ENCODE measurements at regions not wholly inside any gene's neighbourhood (a gene's known extent, or its start where the extent isn't known, plus 50 kb on each side); places are given as distances from the start of the nearest gene placed in this dataset.

DNA sequence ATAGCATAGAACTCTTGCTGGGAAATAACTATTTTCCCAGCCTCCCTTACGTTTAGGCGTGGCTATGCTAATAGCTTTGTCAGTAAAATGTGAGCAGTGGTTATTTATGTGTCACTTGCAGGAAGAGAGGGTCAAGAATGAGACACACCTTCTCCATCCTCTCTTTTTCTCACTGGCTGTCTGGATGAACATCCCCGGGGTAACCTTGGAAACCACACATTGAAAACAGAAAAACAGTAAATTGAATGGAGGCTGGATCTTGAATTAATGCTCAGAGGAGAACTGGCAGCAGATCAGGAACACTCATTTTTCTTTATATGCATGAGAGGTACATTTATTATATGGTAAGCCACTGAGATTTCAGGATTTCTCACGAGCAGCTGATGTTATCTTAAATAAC is 127.6 kb downstream of the DNAJB9 start:
- no peaks in the 10 kb centered on the region for H3K27me3 ChIP-seq (ENCODE audit: insufficient read depth, insufficient read length)
- no peak for TF ChIP-seq ZNF274 (IDR thresholded peaks at IDR 0.05; ENCODE audit: low read depth, low read length)
- TF ChIP-seq YY1 (IDR thresholded peaks at IDR 0.05; ENCODE audit: insufficient read depth, insufficient read length) = no peak
- no peak for TF ChIP-seq SUZ12 (IDR thresholded peaks at IDR 0.05; ENCODE audit: extremely low read depth, insufficient read depth, insufficient read length)

DNA sequence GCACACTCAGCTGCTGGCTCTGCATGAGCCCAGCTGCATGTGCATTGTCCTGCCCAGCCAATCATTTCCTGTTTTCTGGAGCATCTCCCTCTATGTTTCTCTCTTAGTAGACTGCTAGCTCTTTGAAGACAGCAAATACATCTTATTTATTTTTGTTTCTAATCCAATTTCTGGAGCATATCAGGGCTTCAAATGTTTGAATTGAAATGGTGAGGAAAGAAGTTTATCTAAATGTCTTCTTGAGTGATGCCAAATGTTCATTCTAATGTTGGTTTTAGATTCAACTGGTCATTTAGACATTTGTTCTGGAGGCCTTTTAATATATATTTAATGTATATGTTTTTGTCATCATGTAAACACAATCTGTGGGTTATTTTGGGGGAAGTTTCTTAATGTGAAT is 141.9 kb downstream of the DNAJB9 start:
- DNase-seq (ENCODE audit: low read depth, low spot score) = no peak
- Histone ChIP-seq H3K9me3 (ENCODE audit: insufficient read depth, low read length) (no peaks in the 10 kb centered on the region), H3K4me3 (ENCODE audit: insufficient read length, low read depth) (no peak overlapping the region), H3K4me1 (ENCODE audit: insufficient read depth, insufficient read length) (no peaks in the 10 kb centered on the region), H3K9ac (ENCODE audit: insufficient read length, low read depth) (no peak overlapping the region), H3K27me3 (ENCODE audit: insufficient read depth, insufficient read length) (no peaks in the 10 kb centered on the region), H3K36me3 (ENCODE audit: insufficient read depth, insufficient read length, low read length) (no peaks in the 10 kb centered on the region)
- TF ChIP-seq YY1 (IDR thresholded peaks at IDR 0.05; ENCODE audit: insufficient read depth, insufficient read length) = no peak
- TF ChIP-seq SUZ12 (IDR thresholded peaks at IDR 0.05; ENCODE audit: extremely low read depth, insufficient read depth, insufficient read length) = no peak
- no peak for TF ChIP-seq ZNF274 (IDR thresholded peaks at IDR 0.05; ENCODE audit: low read depth, low read length)

More for the DNA sequence above, 127.6 kb downstream of the DNAJB9 start:
- Histone ChIP-seq H3K9me3 (ENCODE audit: insufficient read depth, low read length) (no peaks in the 10 kb centered on the region), H3K9ac (ENCODE audit: insufficient read length, low read depth) (no peak overlapping the region), H3K36me3 (ENCODE audit: insufficient read depth, insufficient read length, low read length) (no peaks in the 10 kb centered on the region), H3K4me1 (ENCODE audit: insufficient read depth, insufficient read length) (no peaks in the 10 kb centered on the region), H3K4me3 (ENCODE audit: insufficient read length, low read depth) (no peak overlapping the region)
- DNase-seq (ENCODE audit: low read depth, low spot score) = no peak

DNA sequence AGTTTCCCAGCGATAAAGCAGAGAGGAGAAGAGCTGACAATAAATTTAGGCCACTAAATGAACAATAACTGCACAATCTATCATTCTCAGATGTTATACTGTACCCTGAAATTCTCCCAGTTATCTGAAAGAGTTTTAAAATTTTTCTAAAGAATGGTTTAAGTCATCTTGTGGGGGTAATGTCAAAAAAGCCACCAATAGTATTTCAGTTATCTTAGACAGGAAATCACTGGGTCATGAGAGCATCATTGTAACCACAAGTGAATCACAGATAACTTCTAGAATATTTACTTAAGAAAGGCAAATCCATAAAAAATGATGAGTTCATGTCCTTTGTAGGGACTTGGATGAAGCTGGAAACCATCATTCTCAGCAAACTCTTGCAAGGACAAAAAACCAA is 147.1 kb downstream of the DNAJB9 start:
- H3K9ac ChIP-seq (ENCODE audit: insufficient read length, low read depth) = no peak overlapping the region

DNA sequence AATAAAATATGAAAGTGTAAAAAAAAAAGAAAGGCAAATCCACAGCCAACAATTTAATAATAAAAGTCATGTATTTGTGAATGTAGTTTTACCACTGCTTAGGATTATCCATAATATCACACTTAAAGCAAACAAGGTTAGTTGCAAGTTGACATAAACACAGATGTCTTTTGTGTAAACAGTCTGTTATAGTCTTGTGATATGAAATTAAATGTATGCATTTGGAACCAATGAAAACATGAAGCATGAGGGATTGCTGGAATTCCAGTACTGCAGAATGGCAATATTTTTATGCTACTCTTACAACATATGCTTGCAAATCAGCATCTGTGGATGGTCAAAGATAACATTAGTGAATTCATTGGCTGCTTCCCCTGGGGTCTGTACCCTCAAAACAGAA is 148.1 kb downstream of the DNAJB9 start:
- H3K27me3 ChIP-seq (ENCODE audit: insufficient read depth, insufficient read length) = no peaks in the 10 kb centered on the region
- no peaks in the 10 kb centered on the region for H3K4me1 ChIP-seq (ENCODE audit: insufficient read depth, insufficient read length)
- no peak overlapping the region for H3K4me3 ChIP-seq (ENCODE audit: insufficient read length, low read depth)
- no peaks in the 10 kb centered on the region for H3K9me3 ChIP-seq (ENCODE audit: insufficient read depth, low read length)
- TF ChIP-seq SUZ12 (IDR thresholded peaks at IDR 0.05; ENCODE audit: extremely low read depth, insufficient read depth, insufficient read length) = no peak
- no peak for TF ChIP-seq ZNF274 (IDR thresholded peaks at IDR 0.05; ENCODE audit: low read depth, low read length)
- TF ChIP-seq YY1 (IDR thresholded peaks at IDR 0.05; ENCODE audit: insufficient read depth, insufficient read length) = no peak
- no peak overlapping the region for H3K9ac ChIP-seq (ENCODE audit: insufficient read length, low read depth)
- no peak for DNase-seq (ENCODE audit: low read depth, low spot score)
- H3K36me3 ChIP-seq (ENCODE audit: insufficient read depth, insufficient read length, low read length) = no peaks in the 10 kb centered on the region

More for the DNA sequence above, 147.1 kb downstream of the DNAJB9 start:
- H3K4me3 ChIP-seq (ENCODE audit: insufficient read length, low read depth) = no peak overlapping the region
- H3K9me3 ChIP-seq (ENCODE audit: insufficient read depth, low read length) = no peaks in the 10 kb centered on the region
- no peak for DNase-seq (ENCODE audit: low read depth, low spot score)
- no peaks in the 10 kb centered on the region for H3K27me3 ChIP-seq (ENCODE audit: insufficient read depth, insufficient read length)
- TF ChIP-seq YY1 (IDR thresholded peaks at IDR 0.05; ENCODE audit: insufficient read depth, insufficient read length) = no peak
- no peak for TF ChIP-seq ZNF274 (IDR thresholded peaks at IDR 0.05; ENCODE audit: low read depth, low read length)
- no peak for TF ChIP-seq SUZ12 (IDR thresholded peaks at IDR 0.05; ENCODE audit: extremely low read depth, insufficient read depth, insufficient read length)
- no peaks in the 10 kb centered on the region for H3K36me3 ChIP-seq (ENCODE audit: insufficient read depth, insufficient read length, low read length)
- no peaks in the 10 kb centered on the region for H3K4me1 ChIP-seq (ENCODE audit: insufficient read depth, insufficient read length)

DNA sequence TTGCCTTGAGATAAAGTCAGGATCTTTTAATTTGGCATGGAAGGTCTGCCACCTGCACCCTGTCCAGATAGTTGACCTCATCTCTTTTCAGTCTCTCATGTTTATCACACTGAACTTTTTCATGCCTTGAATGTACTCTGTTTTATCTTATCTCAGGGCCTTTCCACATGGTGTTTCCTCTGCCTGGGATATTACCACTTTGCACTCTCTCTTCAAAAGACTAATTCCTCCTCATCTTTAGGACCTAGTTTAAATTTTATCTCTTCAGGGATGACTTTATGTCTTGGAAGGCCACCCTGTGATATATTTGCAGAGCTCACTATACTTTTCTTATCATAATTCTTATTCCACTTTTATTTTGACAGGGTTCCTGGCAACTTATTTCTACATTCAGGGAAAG is 150.0 kb downstream of the DNAJB9 start:
- Histone ChIP-seq H3K36me3 (ENCODE audit: insufficient read depth, insufficient read length, low read length) (no peaks in the 10 kb centered on the region), H3K27me3 (ENCODE audit: insufficient read depth, insufficient read length) (no peaks in the 10 kb centered on the region), H3K4me1 (ENCODE audit: insufficient read depth, insufficient read length) (no peaks in the 10 kb centered on the region), H3K9me3 (ENCODE audit: insufficient read depth, low read length) (no peaks in the 10 kb centered on the region), H3K4me3 (ENCODE audit: insufficient read length, low read depth) (no peak overlapping the region), H3K9ac (ENCODE audit: insufficient read length, low read depth) (no peak overlapping the region)
- DNase-seq (ENCODE audit: low read depth, low spot score) = no peak
- no peak for TF ChIP-seq ZNF274 (IDR thresholded peaks at IDR 0.05; ENCODE audit: low read depth, low read length)
- no peak for TF ChIP-seq SUZ12 (IDR thresholded peaks at IDR 0.05; ENCODE audit: extremely low read depth, insufficient read depth, insufficient read length)
- TF ChIP-seq YY1 (IDR thresholded peaks at IDR 0.05; ENCODE audit: insufficient read depth, insufficient read length) = no peak

DNA sequence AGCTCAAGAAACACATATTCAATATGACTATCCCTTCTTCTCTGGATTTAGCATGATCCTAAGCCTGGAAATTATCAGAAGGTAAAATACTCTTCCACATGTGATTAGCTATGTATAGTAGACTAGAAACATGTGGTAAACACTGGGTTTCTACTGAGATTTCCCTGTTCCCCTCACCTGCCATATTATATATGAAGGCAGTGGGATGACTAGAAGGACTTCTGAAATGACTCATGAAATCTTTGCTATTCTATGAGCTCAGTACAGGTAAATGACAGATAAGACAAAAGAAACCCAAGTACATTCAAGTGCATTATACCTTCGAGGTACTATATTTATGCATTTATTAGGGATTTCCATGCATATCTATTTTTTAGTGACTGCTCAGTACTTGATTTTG is 152.9 kb downstream of the DNAJB9 start:
- Histone ChIP-seq H3K4me3 (ENCODE audit: insufficient read length, low read depth) (no peak overlapping the region), H3K4me1 (ENCODE audit: insufficient read depth, insufficient read length) (no peaks in the 10 kb centered on the region), H3K9ac (ENCODE audit: insufficient read length, low read depth) (no peak overlapping the region), H3K36me3 (ENCODE audit: insufficient read depth, insufficient read length, low read length) (no peaks in the 10 kb centered on the region), H3K9me3 (ENCODE audit: insufficient read depth, low read length) (no peaks in the 10 kb centered on the region), H3K27me3 (ENCODE audit: insufficient read depth, insufficient read length) (no peaks in the 10 kb centered on the region)
- no peak for DNase-seq (ENCODE audit: low read depth, low spot score)
- TF ChIP-seq ZNF274 (IDR thresholded peaks at IDR 0.05; ENCODE audit: low read depth, low read length) (no peak), YY1 (IDR thresholded peaks at IDR 0.05; ENCODE audit: insufficient read depth, insufficient read length) (no peak), SUZ12 (IDR thresholded peaks at IDR 0.05; ENCODE audit: extremely low read depth, insufficient read depth, insufficient read length) (no peak)

DNA sequence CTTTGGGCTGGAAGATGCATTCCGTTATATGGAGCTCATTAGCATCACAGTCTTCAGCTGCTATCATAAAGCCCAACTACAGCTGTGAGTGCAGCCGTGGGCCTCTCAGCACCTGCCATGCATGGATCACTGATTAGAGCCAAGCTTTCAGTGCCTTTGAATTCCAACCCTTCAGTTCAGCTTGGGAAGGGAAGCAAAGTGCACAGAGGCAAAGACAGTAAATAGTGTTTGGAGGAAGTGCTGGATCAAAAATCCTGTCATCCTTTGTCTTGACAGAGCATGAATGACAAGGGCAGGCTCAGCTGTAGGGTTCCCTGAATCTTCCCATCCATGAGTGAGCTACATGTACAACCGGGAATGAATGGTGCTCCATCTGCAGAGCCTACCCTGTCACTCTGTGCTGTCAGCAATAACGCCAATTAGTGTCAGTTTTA is 153.7 kb downstream of the DNAJB9 start:
- H3K4me1 ChIP-seq (ENCODE audit: insufficient read depth, insufficient read length) = no peaks in the 10 kb centered on the region
- no peak overlapping the region for H3K9ac ChIP-seq (ENCODE audit: insufficient read length, low read depth)
- DNase-seq (ENCODE audit: low read depth, low spot score) = no peak
- H3K36me3 ChIP-seq (ENCODE audit: insufficient read depth, insufficient read length, low read length) = no peaks in the 10 kb centered on the region
- H3K27me3 ChIP-seq (ENCODE audit: insufficient read depth, insufficient read length) = no peaks in the 10 kb centered on the region
- TF ChIP-seq SUZ12 (IDR thresholded peaks at IDR 0.05; ENCODE audit: extremely low read depth, insufficient read depth, insufficient read length) = no peak
- TF ChIP-seq YY1 (IDR thresholded peaks at IDR 0.05; ENCODE audit: insufficient read depth, insufficient read length) = no peak
- no peak for TF ChIP-seq ZNF274 (IDR thresholded peaks at IDR 0.05; ENCODE audit: low read depth, low read length)
- no peaks in the 10 kb centered on the region for H3K9me3 ChIP-seq (ENCODE audit: insufficient read depth, low read length)
- no peak overlapping the region for H3K4me3 ChIP-seq (ENCODE audit: insufficient read length, low read depth)
